GM12872 (cell line): ENCODE measurements at regions not wholly inside any gene's neighbourhood (a gene's known extent, or its start where the extent isn't known, plus 50 kb on each side); places are given as distances from the start of the nearest gene placed in this dataset.

Experiments
- TF ChIP-seq, protein P1 (sequence below): IDR thresholded peaks from 3 replicates; pipeline ENCODE4 v1.5.1; 2011; ENCODE audit warnings: low read depth, mild to moderate bottlenecking, low read length, moderate library complexity; ENCODE audit not compliant: insufficient read depth

DNA sequence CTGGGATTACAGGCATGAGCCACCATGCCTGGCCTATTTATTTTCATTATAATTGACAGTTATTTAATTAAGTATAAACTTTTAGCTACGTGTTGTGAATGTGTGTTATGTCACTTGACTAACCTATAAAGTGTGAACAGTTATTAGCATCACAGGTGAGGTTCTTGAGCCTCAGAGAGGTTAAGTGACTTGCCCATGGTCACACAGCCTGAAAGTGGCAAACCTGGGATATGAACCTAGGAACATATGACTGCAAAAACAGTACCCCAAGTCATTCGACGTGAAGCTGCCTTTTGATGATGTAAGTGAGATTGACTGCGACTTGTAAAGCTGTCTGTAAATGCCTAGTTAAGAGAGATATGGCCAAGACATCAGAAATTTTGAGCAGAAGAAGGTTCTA is 77.9 kb upstream of the SALL4 start:
- TF ChIP-seq, protein P1, sequence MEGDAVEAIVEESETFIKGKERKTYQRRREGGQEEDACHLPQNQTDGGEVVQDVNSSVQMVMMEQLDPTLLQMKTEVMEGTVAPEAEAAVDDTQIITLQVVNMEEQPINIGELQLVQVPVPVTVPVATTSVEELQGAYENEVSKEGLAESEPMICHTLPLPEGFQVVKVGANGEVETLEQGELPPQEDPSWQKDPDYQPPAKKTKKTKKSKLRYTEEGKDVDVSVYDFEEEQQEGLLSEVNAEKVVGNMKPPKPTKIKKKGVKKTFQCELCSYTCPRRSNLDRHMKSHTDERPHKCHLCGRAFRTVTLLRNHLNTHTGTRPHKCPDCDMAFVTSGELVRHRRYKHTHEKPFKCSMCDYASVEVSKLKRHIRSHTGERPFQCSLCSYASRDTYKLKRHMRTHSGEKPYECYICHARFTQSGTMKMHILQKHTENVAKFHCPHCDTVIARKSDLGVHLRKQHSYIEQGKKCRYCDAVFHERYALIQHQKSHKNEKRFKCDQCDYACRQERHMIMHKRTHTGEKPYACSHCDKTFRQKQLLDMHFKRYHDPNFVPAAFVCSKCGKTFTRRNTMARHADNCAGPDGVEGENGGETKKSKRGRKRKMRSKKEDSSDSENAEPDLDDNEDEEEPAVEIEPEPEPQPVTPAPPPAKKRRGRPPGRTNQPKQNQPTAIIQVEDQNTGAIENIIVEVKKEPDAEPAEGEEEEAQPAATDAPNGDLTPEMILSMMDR = no peak

DNA sequence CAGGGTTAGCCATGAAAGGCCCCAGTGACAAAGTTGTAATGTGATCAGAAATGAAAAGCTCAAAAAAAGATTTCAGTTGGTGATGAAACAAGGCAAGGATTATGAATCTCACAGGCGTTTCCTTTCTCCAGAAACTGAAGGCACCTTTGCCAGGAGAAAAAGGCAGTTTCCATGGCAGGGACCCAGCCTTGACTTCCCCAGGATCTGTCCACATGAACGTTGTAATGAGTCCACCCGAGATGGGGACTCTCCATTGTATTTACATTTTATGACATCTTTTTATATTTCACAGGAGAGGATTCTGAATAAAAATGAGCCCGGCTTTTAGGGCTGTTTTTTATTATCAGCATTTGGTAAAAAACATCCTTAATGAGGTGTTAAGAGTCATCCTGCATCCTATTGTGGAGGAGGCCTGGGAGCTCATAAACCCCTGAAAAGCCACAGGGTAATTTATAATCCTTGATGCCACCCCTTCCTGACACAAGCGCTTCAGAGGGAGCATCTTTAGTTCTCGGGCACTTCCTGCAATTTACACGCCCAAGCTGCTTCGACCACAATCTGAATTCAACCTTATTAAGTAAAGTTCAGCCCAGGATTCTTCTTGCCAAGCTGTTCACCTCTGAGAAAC is 74.1 kb upstream of the SALL4 start:
- TF ChIP-seq, protein P1 = no peak

DNA sequence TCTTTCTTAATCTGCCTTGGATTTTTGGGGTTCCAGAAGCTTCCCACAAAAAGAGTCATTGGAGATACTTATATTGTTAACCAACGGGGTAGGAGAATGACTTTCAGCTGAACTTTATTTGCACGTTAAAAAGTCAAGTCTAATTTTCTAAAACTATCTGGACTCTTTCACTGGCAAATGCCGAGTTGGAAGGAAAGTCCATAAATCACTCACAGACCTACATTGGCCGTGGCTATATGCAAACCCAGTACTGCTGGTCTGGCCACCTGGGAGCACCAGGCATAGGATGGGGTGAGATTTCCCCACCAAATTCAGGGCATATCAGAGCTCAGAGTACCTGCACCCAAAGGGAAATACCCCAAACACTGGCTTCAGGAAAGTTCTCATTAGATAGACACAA is 71.3 kb upstream of the SALL4 start:
- TF ChIP-seq, protein P1 = no peak

DNA sequence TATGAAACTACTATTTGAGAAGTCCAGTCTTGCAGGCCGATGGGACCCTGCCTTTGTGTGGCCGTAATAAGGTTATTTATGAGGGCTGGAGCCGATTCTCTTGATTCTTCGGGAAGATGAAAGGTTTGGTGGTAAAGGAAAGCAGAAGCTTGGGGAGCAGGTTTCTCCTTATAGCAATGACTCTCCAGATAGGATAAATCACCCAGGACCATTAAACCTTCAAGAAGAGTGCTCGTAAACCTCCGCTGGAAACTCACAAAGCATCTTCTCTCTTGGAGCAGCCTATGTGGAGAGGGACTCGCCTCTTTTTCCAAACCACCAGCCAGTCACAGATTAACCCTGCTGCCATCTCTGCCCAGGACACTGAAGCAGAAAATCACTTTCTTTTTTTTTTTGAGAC is 69.6 kb upstream of the SALL4 start:
- TF ChIP-seq, protein P1 = no peak

DNA sequence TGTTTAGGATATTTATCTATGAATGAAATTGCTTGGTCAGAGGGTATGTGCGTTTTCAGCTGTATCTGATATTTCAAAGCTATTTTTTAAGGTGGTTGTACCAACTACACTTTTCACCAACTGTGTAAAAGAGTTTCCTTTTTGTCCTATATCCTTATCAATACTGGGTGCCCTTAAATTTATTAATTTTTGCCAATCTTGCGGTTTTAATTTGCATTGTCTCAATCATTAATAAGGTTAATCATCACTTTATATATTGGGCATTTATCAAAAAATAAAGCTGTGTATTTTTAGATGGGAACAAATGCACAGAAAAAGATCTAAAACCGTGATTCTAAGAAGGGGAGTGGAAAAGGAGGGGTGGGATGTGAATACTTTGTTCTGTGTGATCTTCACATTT is 66.7 kb upstream of the SALL4 start:
- TF ChIP-seq, protein P1 = no peak

DNA sequence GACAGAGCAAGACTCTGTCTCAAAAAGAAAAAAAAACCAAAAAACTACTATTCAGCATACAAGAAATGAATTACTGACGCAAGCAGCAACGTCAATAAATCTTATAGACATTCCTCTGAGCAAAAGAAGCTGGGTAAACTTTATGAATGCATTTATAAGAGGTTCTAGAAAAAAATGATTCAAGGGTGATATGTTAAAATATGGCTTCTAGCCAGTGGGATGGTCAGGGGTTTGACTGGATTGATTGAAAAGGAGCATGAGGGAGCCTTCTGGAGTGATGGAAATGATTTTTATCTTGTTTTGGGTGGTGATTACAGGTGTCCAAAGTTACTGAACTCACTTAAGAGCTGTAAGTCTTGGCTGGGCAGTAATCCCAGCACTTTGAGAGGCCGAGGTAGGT is 64.9 kb upstream of the SALL4 start:
- TF ChIP-seq, protein P1 = no peak

DNA sequence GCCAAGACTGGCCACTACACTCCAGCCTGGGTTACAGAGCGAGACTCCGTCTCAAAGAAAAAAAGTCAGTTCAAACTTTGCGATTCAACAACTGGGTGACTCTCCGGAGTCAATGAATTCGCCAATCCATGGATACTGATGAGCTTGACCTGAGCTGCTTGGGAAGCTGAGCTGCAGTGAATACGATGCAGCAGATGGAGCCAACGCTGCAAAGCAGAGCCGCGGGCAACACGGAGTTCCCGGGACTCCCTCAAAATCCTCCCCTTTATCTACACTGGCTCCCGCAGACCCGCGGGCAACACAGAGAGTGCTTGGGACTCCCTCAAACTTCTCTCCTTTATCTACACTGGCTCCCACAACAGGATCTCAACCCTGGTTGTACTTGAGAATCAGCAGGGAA is 62.6 kb upstream of the SALL4 start:
- TF ChIP-seq, protein P1 = no peak

DNA sequence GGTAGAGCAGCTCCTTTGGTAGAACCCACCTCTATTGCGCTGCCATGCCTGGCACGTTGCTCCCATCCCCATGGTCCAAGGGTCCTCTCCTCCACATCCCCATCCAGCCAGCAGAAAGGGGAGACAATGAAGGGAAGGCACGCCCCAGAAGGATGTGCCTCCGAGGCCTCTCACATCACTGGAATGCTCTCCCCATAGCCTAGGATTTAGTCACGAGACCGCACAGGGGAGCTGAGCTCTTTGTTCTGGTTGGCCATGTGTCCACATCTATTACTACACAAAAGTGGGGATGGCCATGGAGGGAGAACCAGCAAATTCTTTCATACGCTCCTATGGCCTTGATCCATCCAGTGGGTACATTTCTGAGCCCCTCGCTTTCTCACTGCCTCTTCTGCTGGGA is 60.5 kb upstream of the SALL4 start:
- TF ChIP-seq, protein P1 = no peak
